AG04450 (cell line): ENCODE measurements at regions not wholly inside any gene's neighbourhood (a gene's known extent, or its start where the extent isn't known, plus 50 kb on each side); places are given as distances from the start of the nearest gene placed in this dataset.

Experiments
- CTCF ChIA-PET: fragments of 300-600, 350-600 bp; formaldehyde crosslinking; extraction: SDS; loops from one replicate; lab custom pipeline; 2022; ENCODE audit warnings: antibody characterized with exemption, inconsistent platforms; lab: Charles Lee
- POLR2A ChIA-PET: fragments of 350-600 bp; formaldehyde crosslinking; extraction: SDS; loops from one replicate; lab custom pipeline; 2021; ENCODE audit warnings: antibody characterized with exemption, inconsistent platforms; lab: Yijun Ruan, JAX
- DNase-seq: peaks from one replicate; pipeline ENCODE4 v3.0.0-alpha.2; 2011; ENCODE audit warnings: low read depth, low spot score
- H3K27ac ChIP-seq: one replicate; pipeline ENCODE4 v1.5.1; 2012; ENCODE audit warnings: low read depth, low read length, control low read depth
- H3K27me3 ChIP-seq: one replicate; pipeline ENCODE4 v1.6.0; 2012; ENCODE audit warnings: low read length; ENCODE audit not compliant: control insufficient read depth, insufficient read depth
- H3K4me3 ChIP-seq: 2 replicates; pipeline ENCODE4 v1.5.1; 2011; ENCODE audit warnings: mild to moderate bottlenecking, low read depth, low read length, control low read depth
- H3K9me3 ChIP-seq: 2 replicates; pipeline ENCODE4 v1.5.1; 2012; ENCODE audit warnings: low read length; ENCODE audit not compliant: control insufficient read depth, insufficient read depth
- TF ChIP-seq, protein P1 (sequence below): IDR thresholded peaks from 2 replicates; pipeline ENCODE4 v1.5.1; 2011; ENCODE audit warnings: low read depth, low read length, control low read depth, inconsistent platforms

DNA sequence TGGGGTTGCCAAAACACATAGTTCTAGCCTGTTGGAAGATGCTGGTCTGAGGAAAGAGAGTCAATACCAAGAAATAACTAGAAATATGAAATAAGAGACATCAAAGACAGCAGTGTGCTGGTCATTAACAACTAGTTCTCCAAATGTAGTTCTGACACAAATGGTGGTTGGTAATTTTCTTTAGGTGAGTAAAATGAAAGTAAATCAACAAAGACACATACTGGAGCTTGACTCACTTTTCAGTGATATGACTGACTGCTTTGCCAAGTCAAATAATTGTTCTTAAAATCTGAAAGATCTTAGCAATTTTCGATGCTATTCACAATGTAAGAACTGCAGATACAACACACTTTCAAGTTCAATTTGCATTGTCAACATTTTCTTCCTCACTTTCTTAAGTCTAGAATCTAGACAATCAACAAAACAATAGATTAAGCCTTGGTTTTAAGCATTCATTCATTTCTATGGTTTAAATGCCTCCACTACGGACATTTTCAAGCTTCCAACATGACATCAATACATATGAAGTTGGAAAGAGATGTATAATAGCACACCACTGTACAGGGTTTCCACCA is 166.8 kb upstream of the MAP3K1 start:
- Histone ChIP-seq H3K27ac (no peak overlapping the region), H3K4me3 (no peak overlapping the region), H3K9me3 (no peaks in the 10 kb centered on the region), H3K27me3 (no peaks in the 10 kb centered on the region)
- ChIA-PET CTCF (no interaction called here), POLR2A (no interaction called here)
- DNase-seq = no peak
- TF ChIP-seq, protein P1, sequence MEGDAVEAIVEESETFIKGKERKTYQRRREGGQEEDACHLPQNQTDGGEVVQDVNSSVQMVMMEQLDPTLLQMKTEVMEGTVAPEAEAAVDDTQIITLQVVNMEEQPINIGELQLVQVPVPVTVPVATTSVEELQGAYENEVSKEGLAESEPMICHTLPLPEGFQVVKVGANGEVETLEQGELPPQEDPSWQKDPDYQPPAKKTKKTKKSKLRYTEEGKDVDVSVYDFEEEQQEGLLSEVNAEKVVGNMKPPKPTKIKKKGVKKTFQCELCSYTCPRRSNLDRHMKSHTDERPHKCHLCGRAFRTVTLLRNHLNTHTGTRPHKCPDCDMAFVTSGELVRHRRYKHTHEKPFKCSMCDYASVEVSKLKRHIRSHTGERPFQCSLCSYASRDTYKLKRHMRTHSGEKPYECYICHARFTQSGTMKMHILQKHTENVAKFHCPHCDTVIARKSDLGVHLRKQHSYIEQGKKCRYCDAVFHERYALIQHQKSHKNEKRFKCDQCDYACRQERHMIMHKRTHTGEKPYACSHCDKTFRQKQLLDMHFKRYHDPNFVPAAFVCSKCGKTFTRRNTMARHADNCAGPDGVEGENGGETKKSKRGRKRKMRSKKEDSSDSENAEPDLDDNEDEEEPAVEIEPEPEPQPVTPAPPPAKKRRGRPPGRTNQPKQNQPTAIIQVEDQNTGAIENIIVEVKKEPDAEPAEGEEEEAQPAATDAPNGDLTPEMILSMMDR = no peak

DNA sequence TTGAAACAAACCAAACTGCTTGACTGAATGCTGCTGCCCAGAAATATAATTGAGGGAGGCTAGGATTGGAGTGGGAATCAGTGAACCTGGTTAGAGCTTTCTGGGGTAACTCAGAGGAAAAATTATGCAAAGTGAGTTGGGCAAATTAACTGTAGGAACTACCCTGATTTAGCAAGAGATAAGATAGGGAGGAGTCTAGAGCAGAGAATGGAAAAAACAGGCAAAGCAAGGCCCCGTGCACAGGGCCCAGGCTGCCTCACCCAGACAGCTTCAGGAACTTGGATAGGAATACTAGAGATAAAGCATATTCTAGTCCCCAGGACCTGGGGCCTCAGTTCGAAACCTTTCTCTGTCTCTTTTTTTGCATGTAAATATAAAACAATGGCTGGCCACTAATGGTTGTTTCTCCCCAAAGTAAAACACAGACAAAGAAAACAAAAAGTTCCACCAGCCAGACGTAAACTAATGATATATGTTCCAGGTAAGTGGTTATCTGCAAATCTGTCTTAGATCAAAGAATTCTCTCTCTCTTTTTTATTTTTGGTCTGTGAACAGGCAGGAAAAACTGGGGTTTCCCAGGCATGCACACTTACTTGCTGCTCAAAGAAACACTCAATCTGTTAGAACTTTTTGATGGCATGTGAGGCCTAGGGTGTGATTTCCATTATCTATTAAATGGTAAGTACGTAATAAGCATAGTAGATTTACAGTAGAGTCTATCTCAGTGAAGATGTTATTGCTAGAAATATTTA is 168.1 kb upstream of the MAP3K1 start:
- CTCF ChIA-PET = no interaction called here
- Histone ChIP-seq H3K27me3 (no peaks in the 10 kb centered on the region), H3K4me3 (no peak overlapping the region), H3K9me3 (no peaks in the 10 kb centered on the region), H3K27ac (no peak overlapping the region)
- TF ChIP-seq, protein P1 = no peak
- DNase-seq = no peak
- POLR2A ChIA-PET = no interaction called here

DNA sequence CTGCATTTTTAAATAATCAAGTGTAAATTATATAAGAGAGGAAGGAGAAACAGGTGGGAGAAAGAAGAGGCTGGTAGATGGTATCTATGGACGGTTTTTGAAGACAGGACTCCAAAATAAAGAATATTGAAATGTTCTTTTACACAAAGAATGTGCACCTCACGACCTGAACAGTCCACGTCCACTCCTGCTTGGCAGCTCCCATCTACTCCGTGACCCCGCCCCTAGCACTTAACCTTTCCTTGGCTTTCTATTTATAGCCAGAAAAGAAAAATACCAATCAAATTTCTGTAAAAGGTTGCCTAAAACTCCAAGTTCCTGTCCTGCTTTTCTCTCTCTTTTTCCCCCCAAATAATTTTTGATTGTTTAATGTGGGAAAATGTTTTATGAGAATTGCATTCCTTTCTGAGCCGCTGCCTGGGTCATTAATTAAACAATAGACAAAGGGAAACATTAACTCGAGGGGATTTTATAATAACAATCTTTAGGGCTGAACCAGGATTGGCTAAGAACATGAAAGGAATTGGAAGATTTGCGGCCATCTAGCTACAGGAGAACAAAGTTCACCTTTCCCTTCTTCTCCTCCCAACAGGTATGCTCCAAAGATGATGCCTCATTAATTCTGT is 173.6 kb upstream of the MAP3K1 start:
- no peaks in the 10 kb centered on the region for H3K27me3 ChIP-seq
- no peak overlapping the region for H3K27ac ChIP-seq
- H3K9me3 ChIP-seq = no peaks in the 10 kb centered on the region
- ChIA-PET CTCF (no interaction called here), POLR2A (no interaction called here)
- TF ChIP-seq, protein P1 = no peak
- DNase-seq = no peak
- H3K4me3 ChIP-seq = no peak overlapping the region

DNA sequence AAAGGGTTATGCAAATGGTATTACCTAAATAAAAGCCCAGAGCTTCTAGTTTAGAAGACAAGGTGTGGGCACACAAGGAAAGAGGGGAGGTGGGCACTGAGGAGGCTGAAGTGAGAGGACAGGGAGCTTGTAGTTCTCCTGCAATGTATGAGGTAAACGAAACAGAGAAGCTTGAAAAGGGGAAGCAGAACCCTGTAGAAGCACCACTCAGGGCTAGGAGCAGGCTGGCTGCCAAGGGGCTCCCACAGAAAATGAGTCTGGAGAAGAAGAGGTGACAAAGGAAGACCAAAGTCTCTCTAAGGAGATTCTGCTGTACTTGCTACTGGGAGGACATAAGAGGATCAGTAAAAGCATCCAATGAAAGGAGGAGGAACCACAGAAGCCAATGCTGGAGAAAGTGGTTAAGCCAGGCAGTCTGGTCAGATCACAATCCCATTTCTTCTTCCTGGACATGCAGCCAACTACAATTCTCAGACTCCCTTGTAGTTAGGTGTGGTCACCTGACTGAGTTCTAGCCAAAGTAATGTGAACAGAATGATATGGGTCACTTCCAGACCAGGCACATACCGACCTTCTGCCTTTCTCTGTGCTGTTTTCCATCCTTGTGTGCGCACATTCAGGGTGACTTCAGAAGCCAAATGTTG is 174.5 kb upstream of the MAP3K1 start:
- Histone ChIP-seq H3K27ac (no peak overlapping the region), H3K4me3 (no peak overlapping the region), H3K27me3 (no peaks in the 10 kb centered on the region), H3K9me3 (no peaks in the 10 kb centered on the region)
- TF ChIP-seq, protein P1 = no peak
- CTCF ChIA-PET = interaction anchor here (0.9 kb wide), 1 partner anchor 9 kb away, joined by 3 read pairs; no protein-coding TSS in a partner anchor
- no peak for DNase-seq
- POLR2A ChIA-PET = no interaction called here

DNA sequence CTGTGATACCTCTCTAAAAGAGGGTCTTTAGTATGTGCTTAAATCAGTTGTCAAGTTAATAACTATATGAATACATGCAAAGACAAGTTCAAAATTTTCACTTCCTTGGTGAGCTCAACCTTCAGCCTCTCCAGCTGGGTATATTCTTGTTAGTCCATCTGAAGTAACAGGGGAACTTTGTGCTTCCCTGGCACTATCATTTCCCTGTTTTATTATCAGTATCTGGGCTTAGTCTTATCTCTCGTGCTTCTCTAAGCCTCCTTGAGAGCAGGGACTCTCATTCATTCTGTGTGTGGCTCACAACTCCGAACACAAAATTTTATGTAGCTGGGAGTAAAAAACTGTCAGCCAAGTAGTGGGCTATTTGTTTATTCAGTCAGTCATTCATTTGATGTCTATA is 175.9 kb upstream of the MAP3K1 start:
- ChIA-PET POLR2A (no interaction called here), CTCF (no interaction called here)
- Histone ChIP-seq H3K9me3 (no peaks in the 10 kb centered on the region), H3K27me3 (no peaks in the 10 kb centered on the region), H3K4me3 (no peak overlapping the region), H3K27ac (no peak overlapping the region)
- no peak for DNase-seq
- TF ChIP-seq, protein P1 = no peak
